ENCODE measurements at regions not wholly inside any gene's neighbourhood (a gene's known extent, or its start where the extent isn't known, plus 50 kb on each side); places are given as distances from the start of the nearest gene placed in this dataset.

DNA sequence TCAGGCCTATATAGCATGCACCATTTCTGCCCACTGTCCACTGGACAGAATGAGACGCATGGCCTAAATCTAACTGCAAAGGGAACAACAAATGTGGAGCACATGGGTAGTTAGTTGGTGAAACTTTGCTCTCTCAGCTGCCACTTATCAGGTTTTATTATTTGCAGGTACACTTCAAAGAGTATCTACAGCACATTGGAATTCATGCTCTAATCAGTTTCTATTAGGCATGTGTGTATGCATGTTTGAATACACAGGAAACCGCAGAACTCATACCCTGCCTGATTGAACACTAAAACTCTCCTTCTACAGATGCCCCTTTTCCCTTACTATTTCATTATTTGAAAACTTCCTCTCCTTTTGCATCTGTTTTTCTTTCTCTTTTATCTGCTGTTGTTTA is 97.4 kb upstream of the HSF2 start:
- DNase-seq (ENCODE audit: low spot score) = no peak
- Mint-ChIP-seq H3K9me3 (ENCODE audit: low read depth) (peaks cover 8% of the 10 kb centered on the region), H3K27ac (ENCODE audit: unreplicated experiment) (no peak overlapping the region), H3K4me1 (ENCODE audit: low read depth) (no peaks in the 10 kb centered on the region), H3K36me3 (ENCODE audit: low read depth) (no peaks in the 10 kb centered on the region), H3K27me3 (ENCODE audit: low read depth) (peaks cover 32% of the 10 kb centered on the region), H3K4me3 (ENCODE audit: unreplicated experiment) (no peak overlapping the region)
- TF ChIP-seq, protein P1, sequence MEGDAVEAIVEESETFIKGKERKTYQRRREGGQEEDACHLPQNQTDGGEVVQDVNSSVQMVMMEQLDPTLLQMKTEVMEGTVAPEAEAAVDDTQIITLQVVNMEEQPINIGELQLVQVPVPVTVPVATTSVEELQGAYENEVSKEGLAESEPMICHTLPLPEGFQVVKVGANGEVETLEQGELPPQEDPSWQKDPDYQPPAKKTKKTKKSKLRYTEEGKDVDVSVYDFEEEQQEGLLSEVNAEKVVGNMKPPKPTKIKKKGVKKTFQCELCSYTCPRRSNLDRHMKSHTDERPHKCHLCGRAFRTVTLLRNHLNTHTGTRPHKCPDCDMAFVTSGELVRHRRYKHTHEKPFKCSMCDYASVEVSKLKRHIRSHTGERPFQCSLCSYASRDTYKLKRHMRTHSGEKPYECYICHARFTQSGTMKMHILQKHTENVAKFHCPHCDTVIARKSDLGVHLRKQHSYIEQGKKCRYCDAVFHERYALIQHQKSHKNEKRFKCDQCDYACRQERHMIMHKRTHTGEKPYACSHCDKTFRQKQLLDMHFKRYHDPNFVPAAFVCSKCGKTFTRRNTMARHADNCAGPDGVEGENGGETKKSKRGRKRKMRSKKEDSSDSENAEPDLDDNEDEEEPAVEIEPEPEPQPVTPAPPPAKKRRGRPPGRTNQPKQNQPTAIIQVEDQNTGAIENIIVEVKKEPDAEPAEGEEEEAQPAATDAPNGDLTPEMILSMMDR (IDR thresholded peaks at IDR 0.05) = no peak

DNA sequence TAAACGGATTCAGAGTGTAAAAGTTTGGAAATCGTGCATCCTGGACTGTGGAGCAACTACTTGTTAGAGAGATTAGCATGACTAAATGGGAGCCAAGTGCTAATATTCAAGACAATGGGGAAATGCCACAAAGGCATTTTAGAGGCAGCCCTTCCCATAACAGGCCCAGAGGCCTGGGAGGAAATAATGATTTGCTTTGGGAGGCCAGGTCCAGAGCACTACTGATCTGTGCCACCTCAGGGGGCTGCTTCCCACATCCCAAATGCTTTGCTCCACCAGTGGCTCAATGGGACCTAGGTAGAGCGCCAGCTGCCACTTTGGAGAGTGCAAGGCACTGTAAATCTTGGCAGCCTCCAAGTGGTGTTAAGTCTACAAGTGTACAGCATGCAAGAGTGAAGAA is 91.9 kb upstream of the HSF2 start:
- Mint-ChIP-seq H3K27ac (ENCODE audit: unreplicated experiment) (no peak overlapping the region), H3K27me3 (ENCODE audit: low read depth) (peaks cover 28% of the 10 kb centered on the region), H3K4me1 (ENCODE audit: low read depth) (no peaks in the 10 kb centered on the region), H3K4me3 (ENCODE audit: unreplicated experiment) (no peak overlapping the region), H3K36me3 (ENCODE audit: low read depth) (no peaks in the 10 kb centered on the region), H3K9me3 (ENCODE audit: low read depth) (peaks cover 15% of the 10 kb centered on the region)
- TF ChIP-seq, protein P1 (IDR thresholded peaks at IDR 0.05) = no peak
- DNase-seq (ENCODE audit: low spot score) = no peak

DNA sequence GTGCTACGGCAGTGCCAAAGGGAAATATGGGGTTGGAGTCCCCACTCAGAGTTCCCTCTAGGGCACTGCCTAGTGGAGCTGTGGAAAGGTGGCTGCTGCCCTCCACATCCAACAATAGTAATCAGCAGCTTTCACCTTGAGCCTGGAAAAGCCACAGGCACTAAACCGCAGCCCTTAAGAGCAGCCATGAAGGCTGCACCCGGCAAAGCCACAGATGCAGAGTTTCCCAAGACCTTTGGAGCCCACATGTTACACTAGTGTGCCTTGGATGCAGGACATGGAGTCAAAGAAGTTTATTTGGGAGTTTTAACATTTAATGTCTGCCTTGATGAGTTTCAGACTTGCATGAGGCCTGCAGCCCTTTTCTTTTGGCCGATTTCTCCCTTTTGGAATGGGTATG is 91.4 kb upstream of the HSF2 start:
- H3K27ac Mint-ChIP-seq (ENCODE audit: unreplicated experiment) = no peak overlapping the region
- no peak overlapping the region for H3K4me3 Mint-ChIP-seq (ENCODE audit: unreplicated experiment)
- peaks cover 30% of the 10 kb centered on the region for H3K27me3 Mint-ChIP-seq (ENCODE audit: low read depth)
- no peak for DNase-seq (ENCODE audit: low spot score)
- peaks cover 15% of the 10 kb centered on the region for H3K9me3 Mint-ChIP-seq (ENCODE audit: low read depth)
- TF ChIP-seq, protein P1 (IDR thresholded peaks at IDR 0.05) = no peak
- H3K4me1 Mint-ChIP-seq (ENCODE audit: low read depth) = no peaks in the 10 kb centered on the region
- H3K36me3 Mint-ChIP-seq (ENCODE audit: low read depth) = no peaks in the 10 kb centered on the region

DNA sequence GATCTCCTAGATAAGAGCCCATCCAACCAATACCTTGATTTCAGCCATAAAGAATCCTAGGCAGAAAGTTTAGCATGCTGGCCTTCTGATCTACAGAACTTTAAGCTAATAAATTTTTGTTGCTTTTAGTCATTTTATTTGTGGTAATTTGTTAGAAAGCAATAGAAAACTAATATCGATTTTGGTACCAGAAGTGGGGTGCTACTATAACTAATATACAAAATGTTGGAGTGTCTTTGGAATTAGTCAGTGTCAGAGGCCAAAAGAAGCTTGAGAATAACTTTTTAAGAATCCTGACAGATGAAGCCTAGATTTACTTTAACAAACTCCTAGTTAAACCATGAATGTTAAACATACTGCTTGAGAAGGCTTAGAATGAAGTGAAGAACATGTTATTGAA is 83.6 kb upstream of the HSF2 start:
- H3K4me1 Mint-ChIP-seq (ENCODE audit: low read depth) = no peaks in the 10 kb centered on the region
- TF ChIP-seq, protein P1 (IDR thresholded peaks at IDR 0.05) = no peak
- no peak for DNase-seq (ENCODE audit: low spot score)
- H3K27me3 Mint-ChIP-seq (ENCODE audit: low read depth) = peaks cover 13% of the 10 kb centered on the region
- no peak overlapping the region for H3K4me3 Mint-ChIP-seq (ENCODE audit: unreplicated experiment)
- peaks cover 21% of the 10 kb centered on the region for H3K9me3 Mint-ChIP-seq (ENCODE audit: low read depth)
- no peak overlapping the region for H3K27ac Mint-ChIP-seq (ENCODE audit: unreplicated experiment)
- peaks cover 1% of the 10 kb centered on the region for H3K36me3 Mint-ChIP-seq (ENCODE audit: low read depth)

DNA sequence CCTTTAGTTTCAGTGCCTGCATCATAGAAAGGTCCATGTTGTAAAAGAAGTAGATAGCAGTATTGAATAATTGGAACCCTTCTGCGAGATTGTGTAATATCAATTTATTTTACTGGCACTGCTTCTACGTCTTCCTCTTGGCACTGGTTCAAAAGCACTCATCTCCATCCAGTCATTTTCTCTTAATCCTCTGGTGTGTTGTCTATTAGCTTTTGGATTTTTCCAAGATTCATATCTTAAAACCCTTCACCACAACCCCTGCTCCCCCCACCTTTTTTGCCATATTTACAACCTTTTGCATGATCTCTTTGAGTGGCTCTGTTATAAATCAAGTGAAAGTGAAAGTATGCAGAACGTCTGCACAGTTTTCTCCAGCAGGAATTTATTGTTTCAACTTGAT is 76.6 kb upstream of the HSF2 start:
- H3K4me3 Mint-ChIP-seq (ENCODE audit: unreplicated experiment) = peak overlapping the region; percentile 49
- TF ChIP-seq, protein P1 (IDR thresholded peaks at IDR 0.05) = no peak
- H3K36me3 Mint-ChIP-seq (ENCODE audit: low read depth) = no peaks in the 10 kb centered on the region
- peaks cover 8% of the 10 kb centered on the region for H3K4me1 Mint-ChIP-seq (ENCODE audit: low read depth)
- H3K9me3 Mint-ChIP-seq (ENCODE audit: low read depth) = peaks cover 8% of the 10 kb centered on the region
- H3K27me3 Mint-ChIP-seq (ENCODE audit: low read depth) = peaks cover 7% of the 10 kb centered on the region
- no peak for DNase-seq (ENCODE audit: low spot score)
- no peak overlapping the region for H3K27ac Mint-ChIP-seq (ENCODE audit: unreplicated experiment)

Measured in chondrocyte (in vitro differentiated cells).